Vagina (tissue), 2 donors: ENCODE measurements at regions not wholly inside any gene's neighbourhood (a gene's known extent, or its start where the extent isn't known, plus 50 kb on each side); places are given as distances from the start of the nearest gene placed in this dataset.
"Not testable (repeated sequence)": the region's sequence is repeated elsewhere in the genome, so short reads cannot be mapped to it uniquely, and the experiment has no call there.

ENCODE experiments used
- CTCF ChIP-seq, 3 experiments: fragments of 450-650 bp in 2 of 3; fragments of 200-600 bp in 1 of 3; sonication (generic) in 1 of 3; IDR thresholded peaks; one replicate each; pipeline ENCODE4 v1.5.1; 2017 to 2019; ENCODE audit warnings: antibody characterized with exemption in 3 of 3, mild to moderate bottlenecking in 2 of 3, moderate library complexity in 2 of 3
- POLR2A ChIP-seq, 2 donors: fragments of 450-650 bp; IDR thresholded peaks; one replicate each; pipeline ENCODE4 v1.6.1; 2017; ENCODE audit warnings: antibody characterized with exemption in 2 of 2, mild to moderate bottlenecking in 2 of 2, moderate library complexity in 2 of 2

GRCh38 chr11:90972159-90972558 is 749.3 kb upstream of the CHORDC1 start:
- not testable (repeated sequence) for TF ChIP-seq POLR2A, CTCF (IDR thresholded peaks at IDR 0.05)
